GM12878 (cell line): ENCODE measurements at regions not wholly inside any gene's neighbourhood (a gene's known extent, or its start where the extent isn't known, plus 50 kb on each side); places are given as distances from the start of the nearest gene placed in this dataset.
A peak's percentile ranks its signal among the peaks of the same experiment; 100 is the strongest.

ENCODE experiments used
- BMI1 ChIP-seq: fragments of 450-650 bp; IDR thresholded peaks from 2 replicates; pipeline ENCODE4 v1.6.1; 2016; ENCODE audit warnings: mild to moderate bottlenecking, moderate library complexity, borderline replicate concordance
- FOXK2 ChIP-seq: fragments of 450-650 bp; IDR thresholded peaks from 2 replicates; pipeline ENCODE4 v1.6.1; 2017; ENCODE audit warnings: mild to moderate bottlenecking, moderate library complexity
- FOXM1 ChIP-seq: IDR thresholded peaks from 2 replicates; pipeline ENCODE4 v1.6.1; 2012; ENCODE audit warnings: low read depth, mild to moderate bottlenecking, inconsistent platforms, low read length, moderate library complexity
- HCFC1 ChIP-seq: fragments of 150-350 bp; IDR thresholded peaks from 2 replicates; pipeline ENCODE4 v1.6.1; 2014; ENCODE audit warnings: low read length
- IRF4 ChIP-seq: IDR thresholded peaks from 2 replicates; pipeline ENCODE4 v1.6.1; 2011; ENCODE audit warnings: low read depth, low read length
- MEF2A ChIP-seq: IDR thresholded peaks from 2 replicates; pipeline ENCODE4 v1.6.1; 2011; ENCODE audit warnings: low read depth, mild to moderate bottlenecking, low read length, moderate library complexity; ENCODE audit not compliant: insufficient read depth
- MTA2 ChIP-seq: fragments of 450-650 bp; IDR thresholded peaks from 2 replicates; pipeline ENCODE4 v1.6.1; 2016; ENCODE audit warnings: low read depth, mild to moderate bottlenecking, moderate library complexity
- MTA3 ChIP-seq: IDR thresholded peaks from 2 replicates; pipeline ENCODE4 v1.6.1; 2012; ENCODE audit warnings: low read length, inconsistent platforms, borderline replicate concordance
- NFIC ChIP-seq: IDR thresholded peaks from 2 replicates; pipeline ENCODE4 v1.6.1; 2012; ENCODE audit warnings: low read depth, mild to moderate bottlenecking, inconsistent platforms, low read length, moderate library complexity
- NRF1 ChIP-seq: conservative IDR thresholded peaks from 2 replicates; pipeline ENCODE4 v1.6.1; 2011; ENCODE audit warnings: mild to moderate bottlenecking, low read depth, low read length, improper control_type of control experiment
- POLR2A ChIP-seq: IDR thresholded peaks from 2 replicates; pipeline ENCODE4 v1.6.1; 2011; ENCODE audit warnings: low read depth, mild to moderate bottlenecking, low read length
- POLR2AphosphoS5 ChIP-seq: IDR thresholded peaks from 2 replicates; pipeline ENCODE4 v1.6.1; 2011; ENCODE audit warnings: mild to moderate bottlenecking, low read length, inconsistent platforms
- RUNX3 ChIP-seq: IDR thresholded peaks from 2 replicates; pipeline ENCODE4 v1.6.1; 2012; ENCODE audit warnings: low read length, inconsistent platforms
- SPI1 ChIP-seq: IDR thresholded peaks from 2 replicates; pipeline ENCODE4 v1.6.1; 2011; ENCODE audit warnings: low read depth, mild to moderate bottlenecking, low read length, moderate library complexity, borderline replicate concordance; ENCODE audit not compliant: insufficient read depth
- STAT3 ChIP-seq: IDR thresholded peaks from 2 replicates; pipeline ENCODE4 v1.6.1; 2011; ENCODE audit warnings: low read depth, low read length, improper control_type of control experiment
- WRNIP1 ChIP-seq: IDR thresholded peaks from 2 replicates; pipeline ENCODE4 v1.6.1; 2011; ENCODE audit warnings: low read depth, low read length, improper control_type of control experiment, borderline replicate concordance
- ZBED1 ChIP-seq: IDR thresholded peaks from 2 replicates; pipeline ENCODE4 v1.6.1; 2016; ENCODE audit warnings: borderline replicate concordance
- ZNF622 ChIP-seq: fragments of 450-650 bp; IDR thresholded peaks from 2 replicates; pipeline ENCODE4 v1.6.1; 2017; ENCODE audit warnings: mild to moderate bottlenecking, inconsistent platforms
- ZSCAN29 ChIP-seq: fragments of 450-650 bp; IDR thresholded peaks from 2 replicates; pipeline ENCODE4 v1.6.1; 2017; ENCODE audit warnings: mild to moderate bottlenecking, moderate library complexity
- ZZZ3 ChIP-seq: IDR thresholded peaks from 2 replicates; pipeline ENCODE4 v1.6.1; 2011; ENCODE audit warnings: low read depth; ENCODE audit not compliant: control insufficient read depth, insufficient read length
- TF ChIP-seq, protein P1 (sequence below): fragments of 450-650 bp; IDR thresholded peaks from 2 replicates; pipeline ENCODE4 v1.6.1; 2016; ENCODE audit warnings: mild to moderate bottlenecking
- TF ChIP-seq, protein P2 (sequence below): IDR thresholded peaks from 2 replicates; pipeline ENCODE4 v1.6.1; 2012; ENCODE audit warnings: improper control_type of control experiment, low read depth, low read length; ENCODE audit not compliant: insufficient replicate concordance
- TF ChIP-seq, protein P3 (sequence below): fragments of 450-650 bp; IDR thresholded peaks from 2 replicates; pipeline ENCODE4 v1.6.1; 2017; ENCODE audit warnings: mild to moderate bottlenecking, moderate library complexity

DNA sequence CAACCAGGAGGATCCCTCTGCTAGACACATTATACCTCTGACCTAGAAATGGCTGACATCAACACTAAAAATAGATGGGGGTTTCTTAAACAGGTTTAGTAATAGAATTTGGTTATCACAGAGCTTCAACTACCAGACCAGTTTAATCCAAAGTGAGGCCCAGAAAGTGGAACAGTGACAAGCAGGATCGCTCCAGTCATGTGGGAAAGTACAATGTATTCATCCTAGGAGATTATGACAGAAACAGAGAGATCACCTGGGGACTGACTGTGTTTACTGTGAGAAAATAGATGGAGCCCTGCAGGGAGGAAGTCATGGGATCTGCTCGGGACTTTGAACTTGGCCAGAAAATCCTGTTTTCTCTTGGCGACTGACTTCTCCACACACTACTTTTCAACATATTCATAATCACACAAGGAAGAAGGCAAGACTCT lies 238.7 kb upstream of the SOX4 start (continued):
- TF ChIP-seq, protein P1, sequence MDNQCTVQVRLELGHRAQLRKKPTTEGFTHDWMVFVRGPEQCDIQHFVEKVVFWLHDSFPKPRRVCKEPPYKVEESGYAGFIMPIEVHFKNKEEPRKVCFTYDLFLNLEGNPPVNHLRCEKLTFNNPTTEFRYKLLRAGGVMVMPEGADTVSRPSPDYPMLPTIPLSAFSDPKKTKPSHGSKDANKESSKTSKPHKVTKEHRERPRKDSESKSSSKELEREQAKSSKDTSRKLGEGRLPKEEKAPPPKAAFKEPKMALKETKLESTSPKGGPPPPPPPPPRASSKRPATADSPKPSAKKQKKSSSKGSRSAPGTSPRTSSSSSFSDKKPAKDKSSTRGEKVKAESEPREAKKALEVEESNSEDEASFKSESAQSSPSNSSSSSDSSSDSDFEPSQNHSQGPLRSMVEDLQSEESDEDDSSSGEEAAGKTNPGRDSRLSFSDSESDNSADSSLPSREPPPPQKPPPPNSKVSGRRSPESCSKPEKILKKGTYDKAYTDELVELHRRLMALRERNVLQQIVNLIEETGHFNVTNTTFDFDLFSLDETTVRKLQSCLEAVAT = peak; percentile 44; the same call in 1 of the 2 replicates
- TF ChIP-seq, protein P2, sequence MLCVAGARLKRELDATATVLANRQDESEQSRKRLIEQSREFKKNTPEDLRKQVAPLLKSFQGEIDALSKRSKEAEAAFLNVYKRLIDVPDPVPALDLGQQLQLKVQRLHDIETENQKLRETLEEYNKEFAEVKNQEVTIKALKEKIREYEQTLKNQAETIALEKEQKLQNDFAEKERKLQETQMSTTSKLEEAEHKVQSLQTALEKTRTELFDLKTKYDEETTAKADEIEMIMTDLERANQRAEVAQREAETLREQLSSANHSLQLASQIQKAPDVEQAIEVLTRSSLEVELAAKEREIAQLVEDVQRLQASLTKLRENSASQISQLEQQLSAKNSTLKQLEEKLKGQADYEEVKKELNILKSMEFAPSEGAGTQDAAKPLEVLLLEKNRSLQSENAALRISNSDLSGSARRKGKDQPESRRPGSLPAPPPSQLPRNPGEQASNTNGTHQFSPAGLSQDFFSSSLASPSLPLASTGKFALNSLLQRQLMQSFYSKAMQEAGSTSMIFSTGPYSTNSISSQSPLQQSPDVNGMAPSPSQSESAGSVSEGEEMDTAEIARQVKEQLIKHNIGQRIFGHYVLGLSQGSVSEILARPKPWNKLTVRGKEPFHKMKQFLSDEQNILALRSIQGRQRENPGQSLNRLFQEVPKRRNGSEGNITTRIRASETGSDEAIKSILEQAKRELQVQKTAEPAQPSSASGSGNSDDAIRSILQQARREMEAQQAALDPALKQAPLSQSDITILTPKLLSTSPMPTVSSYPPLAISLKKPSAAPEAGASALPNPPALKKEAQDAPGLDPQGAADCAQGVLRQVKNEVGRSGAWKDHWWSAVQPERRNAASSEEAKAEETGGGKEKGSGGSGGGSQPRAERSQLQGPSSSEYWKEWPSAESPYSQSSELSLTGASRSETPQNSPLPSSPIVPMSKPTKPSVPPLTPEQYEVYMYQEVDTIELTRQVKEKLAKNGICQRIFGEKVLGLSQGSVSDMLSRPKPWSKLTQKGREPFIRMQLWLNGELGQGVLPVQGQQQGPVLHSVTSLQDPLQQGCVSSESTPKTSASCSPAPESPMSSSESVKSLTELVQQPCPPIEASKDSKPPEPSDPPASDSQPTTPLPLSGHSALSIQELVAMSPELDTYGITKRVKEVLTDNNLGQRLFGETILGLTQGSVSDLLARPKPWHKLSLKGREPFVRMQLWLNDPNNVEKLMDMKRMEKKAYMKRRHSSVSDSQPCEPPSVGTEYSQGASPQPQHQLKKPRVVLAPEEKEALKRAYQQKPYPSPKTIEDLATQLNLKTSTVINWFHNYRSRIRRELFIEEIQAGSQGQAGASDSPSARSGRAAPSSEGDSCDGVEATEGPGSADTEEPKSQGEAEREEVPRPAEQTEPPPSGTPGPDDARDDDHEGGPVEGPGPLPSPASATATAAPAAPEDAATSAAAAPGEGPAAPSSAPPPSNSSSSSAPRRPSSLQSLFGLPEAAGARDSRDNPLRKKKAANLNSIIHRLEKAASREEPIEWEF = no peak
- TF ChIP-seq ZBED1 (no peak), STAT3 (no peak), MTA2 (no peak), POLR2AphosphoS5 (no peak), ZNF622 (no peak), ZSCAN29 (no peak), NFIC (peak; percentile 44; the same call in 1 of the 2 replicates), RUNX3 (peak; percentile 54; the same call in 1 of the 2 replicates), WRNIP1 (no peak), MTA3 (no peak), MEF2A (peak; percentile 79), POLR2A (no peak), HCFC1 (no peak), NRF1 (no peak), SPI1 (peak; percentile 32; the same call in 1 of the 2 replicates), BMI1 (no peak), FOXK2 (no peak), IRF4 (0 out of 2 replicates have a peak, but pooled peaks have one; percentile 13), FOXM1 (peak; percentile 42; the same call in 1 of the 2 replicates), ZZZ3 (no peak)
- TF ChIP-seq, protein P3, sequence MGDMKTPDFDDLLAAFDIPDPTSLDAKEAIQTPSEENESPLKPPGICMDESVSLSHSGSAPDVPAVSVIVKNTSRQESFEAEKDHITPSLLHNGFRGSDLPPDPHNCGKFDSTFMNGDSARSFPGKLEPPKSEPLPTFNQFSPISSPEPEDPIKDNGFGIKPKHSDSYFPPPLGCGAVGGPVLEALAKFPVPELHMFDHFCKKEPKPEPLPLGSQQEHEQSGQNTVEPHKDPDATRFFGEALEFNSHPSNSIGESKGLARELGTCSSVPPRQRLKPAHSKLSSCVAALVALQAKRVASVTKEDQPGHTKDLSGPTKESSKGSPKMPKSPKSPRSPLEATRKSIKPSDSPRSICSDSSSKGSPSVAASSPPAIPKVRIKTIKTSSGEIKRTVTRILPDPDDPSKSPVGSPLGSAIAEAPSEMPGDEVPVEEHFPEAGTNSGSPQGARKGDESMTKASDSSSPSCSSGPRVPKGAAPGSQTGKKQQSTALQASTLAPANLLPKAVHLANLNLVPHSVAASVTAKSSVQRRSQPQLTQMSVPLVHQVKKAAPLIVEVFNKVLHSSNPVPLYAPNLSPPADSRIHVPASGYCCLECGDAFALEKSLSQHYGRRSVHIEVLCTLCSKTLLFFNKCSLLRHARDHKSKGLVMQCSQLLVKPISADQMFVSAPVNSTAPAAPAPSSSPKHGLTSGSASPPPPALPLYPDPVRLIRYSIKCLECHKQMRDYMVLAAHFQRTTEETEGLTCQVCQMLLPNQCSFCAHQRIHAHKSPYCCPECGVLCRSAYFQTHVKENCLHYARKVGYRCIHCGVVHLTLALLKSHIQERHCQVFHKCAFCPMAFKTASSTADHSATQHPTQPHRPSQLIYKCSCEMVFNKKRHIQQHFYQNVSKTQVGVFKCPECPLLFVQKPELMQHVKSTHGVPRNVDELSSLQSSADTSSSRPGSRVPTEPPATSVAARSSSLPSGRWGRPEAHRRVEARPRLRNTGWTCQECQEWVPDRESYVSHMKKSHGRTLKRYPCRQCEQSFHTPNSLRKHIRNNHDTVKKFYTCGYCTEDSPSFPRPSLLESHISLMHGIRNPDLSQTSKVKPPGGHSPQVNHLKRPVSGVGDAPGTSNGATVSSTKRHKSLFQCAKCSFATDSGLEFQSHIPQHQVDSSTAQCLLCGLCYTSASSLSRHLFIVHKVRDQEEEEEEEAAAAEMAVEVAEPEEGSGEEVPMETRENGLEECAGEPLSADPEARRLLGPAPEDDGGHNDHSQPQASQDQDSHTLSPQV = no peak
